NCI-H2107 treated with DMSO at 0.1 percent for 48 hours (cell line): ENCODE measurements at regions not wholly inside any gene's neighbourhood (a gene's known extent, or its start where the extent isn't known, plus 50 kb on each side); places are given as distances from the start of the nearest gene placed in this dataset.

Experiments
- DNase-seq: peaks from one replicate; lab custom pipeline; 2025; ENCODE audit not compliant: unreplicated experiment; lab: John Stamatoyannopoulos, UW

DNA sequence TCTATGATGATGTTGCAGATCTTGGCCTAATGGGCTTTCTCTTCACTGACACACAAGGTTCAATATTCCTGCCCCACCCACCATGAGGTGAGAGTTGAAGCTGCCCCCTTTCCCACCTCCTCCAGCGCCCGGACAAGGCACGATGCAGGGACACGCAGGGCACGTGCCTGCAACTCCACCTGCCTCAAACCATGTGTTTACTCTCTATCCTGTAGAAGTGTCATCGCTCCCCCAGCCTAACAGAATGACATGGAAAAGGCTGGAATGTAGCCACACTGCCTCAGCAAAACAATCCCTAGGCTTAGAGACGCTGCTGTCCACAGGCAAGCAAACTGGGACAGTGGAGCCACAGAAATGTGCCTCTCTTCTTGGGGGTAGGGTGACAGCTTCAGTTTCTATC lies 92.9 kb upstream of the SOD1 start:
- DNase-seq: no peak

GRCh38 chr21:31566064-31566463 lies 93.4 kb upstream of the SOD1 start:
- no peak for DNase-seq

GRCh38 chr21:31564439-31564838 lies 95.1 kb upstream of the SOD1 start:
- DNase-seq: no peak

DNA sequence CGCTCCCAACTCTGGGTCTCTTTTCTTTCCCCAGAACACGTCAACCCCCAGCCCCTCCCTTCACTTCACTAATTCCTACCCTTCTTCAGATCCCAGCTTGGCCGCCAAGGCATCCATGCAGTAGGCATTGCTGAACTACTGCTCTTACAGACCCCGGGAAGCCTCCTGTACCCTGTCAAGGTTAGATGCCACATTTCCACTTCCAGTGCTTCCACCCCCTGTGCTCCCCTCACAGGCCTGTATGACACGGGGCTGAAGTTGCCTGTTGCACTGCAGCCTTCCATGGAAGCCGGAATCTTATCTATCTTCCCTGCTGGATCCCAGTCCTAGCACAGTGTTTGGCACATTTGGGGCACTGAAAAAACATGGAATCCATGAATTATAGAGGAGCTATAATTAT lies 99.0 kb upstream of the SOD1 start:
- no peak for DNase-seq

DNA sequence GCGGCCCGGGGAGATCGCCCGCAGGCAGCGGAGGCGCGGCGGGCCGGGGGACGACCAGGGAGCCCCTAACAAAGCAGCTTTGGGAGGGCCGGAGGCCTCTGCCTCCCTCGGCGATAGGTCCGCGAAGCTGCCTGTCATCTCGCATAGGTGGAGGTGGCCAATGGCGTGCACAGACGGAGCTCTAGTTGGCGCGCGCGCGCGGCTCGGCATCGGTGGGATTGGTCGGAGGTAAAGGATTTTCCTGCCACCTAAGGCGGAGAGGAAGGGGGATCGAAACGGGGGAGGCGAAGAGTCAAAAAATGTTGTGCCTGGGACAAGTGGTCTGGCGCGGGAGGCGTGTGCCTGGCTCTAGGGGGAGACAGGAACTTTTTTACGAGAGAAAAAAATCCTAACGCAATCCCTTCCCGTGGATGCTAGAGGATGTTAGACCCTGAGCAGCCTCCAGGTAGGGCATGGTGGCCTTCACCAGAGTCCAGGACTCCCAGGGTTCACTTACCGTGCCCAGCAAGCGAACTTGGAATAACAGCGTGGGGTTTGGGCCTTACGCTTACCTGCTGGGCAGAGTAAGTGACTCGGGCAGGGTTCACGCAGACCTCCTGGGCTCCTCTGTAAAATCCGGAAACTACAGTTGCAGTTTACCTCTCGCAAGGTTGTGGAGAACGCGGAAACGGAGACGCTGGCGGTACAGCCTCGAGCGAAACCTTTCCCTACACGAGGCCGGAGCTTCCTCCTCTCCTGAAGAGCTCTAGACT lies 99.9 kb upstream of the SOD1 start:
- DNase-seq: peak; percentile 97

DNA sequence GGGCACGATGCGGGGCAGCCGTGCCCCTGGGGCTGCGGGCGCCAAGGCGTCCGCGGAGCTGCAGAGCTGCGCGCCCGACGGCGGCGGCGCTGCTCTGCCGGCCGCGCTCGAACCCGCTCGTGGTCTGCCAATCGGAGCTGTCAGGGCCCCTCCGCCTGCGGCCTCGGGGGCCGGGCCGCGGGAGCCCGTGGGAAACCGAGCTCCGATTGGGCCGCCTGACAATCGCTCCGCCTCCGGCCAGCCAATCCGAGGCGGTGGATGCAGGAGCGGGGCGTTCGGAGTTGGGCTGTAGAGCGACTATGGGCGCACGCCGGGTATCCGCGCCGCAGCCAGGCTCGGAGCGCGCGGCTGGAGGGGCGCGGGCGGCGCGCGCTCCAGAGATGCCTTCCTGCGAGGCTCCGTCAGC lies 100.5 kb upstream of the SOD1 start:
- peak; percentile 84 for DNase-seq

- DNase-seq: peak; percentile 46
Measured at GRCh38 chr21:31558189-31558961, 101.1 kb upstream of the SOD1 start.

GRCh38 chr21:31557421-31558188 lies 101.9 kb upstream of the SOD1 start:
- peak; percentile 25 for DNase-seq

- no peak for DNase-seq
Measured at GRCh38 chr21:31556662-31557061, 102.8 kb upstream of the SOD1 start.

DNA sequence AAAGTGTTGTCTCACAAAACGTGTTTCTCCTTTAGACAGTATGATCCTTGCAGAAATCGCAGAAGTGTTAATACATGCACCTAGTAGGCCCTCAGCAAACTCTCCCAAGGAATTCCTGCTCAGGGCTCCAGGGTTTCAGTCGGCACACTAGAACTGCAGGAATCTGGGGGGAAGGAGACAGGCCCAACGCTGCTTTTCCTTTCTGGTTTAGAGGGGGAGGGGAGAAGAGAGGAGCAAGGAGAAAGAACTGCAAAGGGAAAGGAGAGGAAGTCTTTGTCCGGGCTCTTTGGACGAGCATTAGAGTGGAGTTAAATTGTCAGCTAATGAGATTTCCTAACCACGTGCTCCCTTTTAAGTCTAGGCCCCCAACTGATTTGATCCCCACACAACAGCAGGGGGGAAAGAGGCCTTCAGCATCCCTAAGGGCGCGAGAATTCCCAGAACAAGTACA lies 103.7 kb upstream of the SOD1 start:
- peak; percentile 19 for DNase-seq

GRCh38 chr21:31554511-31555022 lies 104.9 kb upstream of the SOD1 start:
- DNase-seq: no peak

DNA sequence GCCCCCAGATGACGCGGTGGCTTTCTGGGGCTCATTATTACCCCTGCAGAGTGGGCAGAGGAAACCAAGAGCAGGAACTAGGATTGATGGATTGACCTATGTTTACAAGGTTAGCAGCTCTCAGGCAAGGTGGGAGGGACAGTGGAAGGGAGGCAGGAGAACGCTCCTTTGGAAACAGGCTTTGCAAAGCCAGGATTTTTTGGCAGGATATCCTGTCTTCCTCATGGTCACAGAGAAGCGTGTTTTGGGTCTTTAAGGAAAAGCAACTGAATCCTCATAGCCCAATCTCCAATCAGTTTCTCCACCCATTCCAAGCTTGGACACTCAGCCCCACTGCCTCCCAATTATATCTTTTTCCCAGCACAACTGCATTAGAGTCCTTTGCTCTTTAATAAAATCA lies 105.6 kb upstream of the SOD1 start:
- DNase-seq: no peak

- no peak for DNase-seq
Measured at GRCh38 chr21:31553461-31553860, 106.0 kb upstream of the SOD1 start.

DNA sequence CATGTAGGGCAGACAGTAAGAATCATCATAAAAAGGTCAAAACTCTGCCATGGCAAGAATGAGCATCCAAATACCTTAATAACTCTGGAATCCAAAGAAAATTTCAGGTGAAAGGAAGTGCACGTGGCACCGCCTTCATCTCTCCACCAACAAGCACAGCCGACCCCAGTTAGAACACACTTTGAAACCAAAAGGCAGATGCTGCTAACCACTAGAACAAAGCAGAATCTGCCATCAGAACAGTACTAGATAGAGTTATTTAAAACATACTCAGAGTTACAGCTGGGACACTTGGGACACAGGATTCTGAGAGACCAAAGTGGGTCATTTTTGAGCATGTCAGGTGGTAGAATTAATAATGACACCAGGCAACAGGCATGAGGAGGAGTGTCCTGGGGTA lies 106.7 kb upstream of the SOD1 start:
- DNase-seq: no peak

DNA sequence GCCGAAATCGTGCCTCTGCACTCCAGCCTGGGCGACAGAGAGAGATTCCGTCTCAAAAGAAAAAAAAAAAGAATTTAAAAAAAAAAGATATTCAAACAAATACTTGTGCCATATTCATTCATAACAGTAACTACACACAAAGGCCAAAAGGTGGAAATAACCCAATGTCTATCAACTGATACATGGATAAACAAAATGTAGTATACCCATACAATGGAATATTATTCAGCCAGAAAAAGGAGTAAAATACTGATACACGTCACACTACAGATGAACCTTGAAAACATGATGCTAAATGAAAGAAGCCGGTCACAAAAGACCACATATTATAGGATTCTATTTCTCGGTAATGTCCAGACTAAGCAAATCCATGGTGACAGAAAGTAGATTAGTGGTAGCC lies 109.4 kb upstream of the SOD1 start:
- DNase-seq: no peak

DNA sequence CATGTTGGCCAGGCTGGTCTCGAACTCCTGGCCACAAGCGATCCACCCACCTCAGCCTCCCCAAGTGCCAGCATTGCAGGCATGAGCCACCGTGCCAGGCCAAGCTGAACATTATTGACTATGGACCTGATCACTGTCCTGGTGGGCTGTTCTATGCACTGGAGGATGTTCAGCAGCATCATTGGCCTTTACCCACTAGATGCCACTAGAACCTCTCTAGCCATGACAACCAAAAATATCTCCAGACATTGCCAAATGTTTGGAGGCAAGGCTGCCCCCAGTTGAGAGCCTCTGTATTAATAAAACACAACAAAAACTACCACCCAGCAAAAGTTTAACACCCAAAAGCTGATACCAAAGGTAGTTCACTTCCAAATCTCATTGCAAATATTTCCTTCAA lies 110.8 kb upstream of the SOD1 start:
- no peak for DNase-seq

- no peak for DNase-seq
Measured at GRCh38 chr21:31546443-31547170, 112.9 kb upstream of the SOD1 start.

DNA sequence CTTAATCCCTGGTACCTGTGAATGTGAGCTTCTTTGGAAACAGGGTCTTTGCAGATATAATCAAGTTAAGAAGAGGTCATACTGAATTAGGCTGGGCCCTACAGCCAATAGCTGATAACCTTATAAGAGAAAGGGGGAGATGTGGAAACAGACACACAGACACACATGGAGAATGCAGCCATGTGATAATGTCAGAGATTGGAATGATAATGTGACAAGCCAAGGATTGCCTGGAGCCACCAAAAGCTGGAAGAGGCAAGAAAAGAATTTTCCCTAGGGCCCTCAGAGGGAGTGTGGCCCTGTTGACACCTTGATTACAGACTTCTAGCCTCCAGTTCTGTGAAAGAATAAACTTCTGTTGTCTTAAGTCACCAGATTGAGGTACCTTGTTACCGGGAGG lies 114.5 kb upstream of the SOD1 start:
- no peak for DNase-seq

DNA sequence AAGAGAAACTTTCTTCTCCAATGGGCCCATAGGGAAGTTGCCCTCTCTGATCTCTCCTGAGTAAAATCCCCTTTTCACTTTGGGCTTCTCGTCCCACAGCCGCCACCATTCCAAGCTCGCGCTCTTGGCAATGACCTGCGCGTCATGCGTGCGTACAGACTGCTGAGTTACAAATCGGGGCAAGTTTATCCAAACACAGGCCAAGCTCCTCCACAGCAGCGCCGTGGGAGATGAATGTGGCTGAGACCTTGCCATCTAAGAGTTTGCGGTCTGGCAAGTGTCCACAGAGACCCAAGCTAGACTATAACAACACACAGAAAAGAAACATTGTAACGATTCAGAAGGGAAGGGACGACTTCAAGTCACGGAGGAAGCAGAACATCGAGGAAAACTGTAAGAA lies 116.3 kb upstream of the SOD1 start:
- no peak for DNase-seq

DNA sequence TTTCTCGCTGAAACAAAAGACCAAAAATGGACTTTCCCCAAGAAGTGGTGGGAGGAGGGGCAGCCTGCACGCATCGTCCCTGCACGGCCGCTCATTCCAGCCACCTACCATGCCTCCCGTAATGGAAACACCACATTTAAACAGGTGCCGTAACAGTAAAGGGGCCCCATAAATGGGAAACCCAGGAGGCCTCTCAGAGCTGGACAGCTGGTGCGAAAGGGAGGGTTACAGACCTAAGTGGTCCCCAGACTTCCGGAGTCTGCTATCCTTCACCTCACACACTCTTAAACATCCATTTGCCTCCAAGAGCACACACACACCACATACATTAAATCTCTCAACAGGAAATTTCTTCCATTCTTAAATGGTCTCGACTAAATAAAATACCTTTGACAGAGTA lies 120.7 kb upstream of the SOD1 start:
- peak; percentile 44 for DNase-seq
